Keratinocyte (primary cell): ENCODE measurements at regions not wholly inside any gene's neighbourhood (a gene's known extent, or its start where the extent isn't known, plus 50 kb on each side); places are given as distances from the start of the nearest gene placed in this dataset.

Experiments
- DNase-seq: peaks from one replicate; pipeline ENCODE4 v3.0.0-alpha.2; 2011; ENCODE audit warnings: low read depth, missing footprints, low spot score
- FAIRE-seq: peaks from 2 replicates; lab custom pipeline; 2011; peaks lifted over from hg19 to GRCh38; lab: Jason Lieb, UNC
- H2AFZ ChIP-seq: 2 replicates; pipeline ENCODE4 v1.6.0; 2012; ENCODE audit warnings: low read length, control low read depth, inconsistent platforms; ENCODE audit not compliant: control insufficient read depth
- H3K27ac ChIP-seq: 2 replicates; pipeline ENCODE4 v1.5.1; 2011; ENCODE audit warnings: low read length; ENCODE audit not compliant: control insufficient read depth, insufficient read depth
- H3K27me3 ChIP-seq: 3 replicates; pipeline ENCODE4 v1.6.0; 2011; ENCODE audit warnings: low read length; ENCODE audit not compliant: control insufficient read depth, insufficient read depth; ENCODE audit errors: extremely low read depth
- H3K36me3 ChIP-seq, 2 experiments: 2 replicates in 1 of 2; 3 replicates in 1 of 2; pipeline ENCODE4 v1.5.1; 2011; ENCODE audit warnings: low read length in 2 of 2, mild to moderate bottlenecking in 1 of 2; ENCODE audit not compliant: control insufficient read depth in 2 of 2, insufficient read depth in 2 of 2; ENCODE audit errors: extremely low read depth in 1 of 2
- H3K4me1 ChIP-seq: 3 replicates; pipeline ENCODE4 v1.5.1; 2011; ENCODE audit warnings: low read length; ENCODE audit not compliant: control insufficient read depth, insufficient read depth; ENCODE audit errors: extremely low read depth
- H3K4me2 ChIP-seq: 3 replicates; pipeline ENCODE4 v1.6.0; 2011; ENCODE audit warnings: low read depth, low read length; ENCODE audit not compliant: control insufficient read depth, insufficient read depth; ENCODE audit errors: extremely low read depth
- H3K4me3 ChIP-seq, 3 experiments: fragments of 200-600 bp in 1 of 3; sonication (generic) in 1 of 3; 2 replicates in 2 of 3; 3 replicates in 1 of 3; pipeline ENCODE4 v1.5.1; 2011 to 2016; ENCODE audit warnings: low read length in 3 of 3, mild to moderate bottlenecking in 3 of 3, control low read depth in 2 of 3, inconsistent platforms in 1 of 3, low read depth in 1 of 3, mixed read lengths in 1 of 3, mixed run types in 1 of 3, moderate library complexity in 1 of 3; ENCODE audit not compliant: control insufficient read depth in 2 of 3, insufficient read depth in 2 of 3; ENCODE audit errors: extremely low read depth in 1 of 3
- H3K79me2 ChIP-seq: 2 replicates; pipeline ENCODE4 v1.6.0; 2012; ENCODE audit warnings: low read length; ENCODE audit not compliant: control insufficient read depth, insufficient read depth
- H3K9ac ChIP-seq: 3 replicates; pipeline ENCODE4 v1.6.0; 2011; ENCODE audit warnings: low read length; ENCODE audit not compliant: control insufficient read depth, insufficient read depth; ENCODE audit errors: extremely low read depth
- H3K9me1 ChIP-seq: 3 replicates; pipeline ENCODE4 v1.6.0; 2011; ENCODE audit warnings: low read length; ENCODE audit not compliant: control insufficient read depth, insufficient read depth; ENCODE audit errors: extremely low read depth
- H3K9me3 ChIP-seq: 2 replicates; pipeline ENCODE4 v1.5.1; 2012; ENCODE audit warnings: low read depth, low read length; ENCODE audit not compliant: control insufficient read depth
- H4K20me1 ChIP-seq: 3 replicates; pipeline ENCODE4 v1.6.0; 2011; ENCODE audit warnings: low read length; ENCODE audit not compliant: control insufficient read depth, insufficient read depth; ENCODE audit errors: extremely low read depth
- EZH2 ChIP-seq: IDR thresholded peaks from one replicate; pipeline ENCODE4 v1.6.1; 2012; ENCODE audit warnings: inconsistent platforms, mild to moderate bottlenecking, low read length, moderate library complexity
- dilution Hi-C: fragments of 300-500 bp; cut with MboI; formaldehyde crosslinking; loops from one replicate; pipeline ENCODE4 v1.7.0; 2020; ENCODE audit warnings: low sequenced_read_pairs; ENCODE audit not compliant: extremely low pct_ligation_motif_present
- TF ChIP-seq, protein P1 (sequence below), 3 experiments: IDR thresholded peaks in 1 of 3; conservative IDR thresholded peaks in 1 of 3; optimal IDR thresholded peaks in 1 of 3; 2 replicates in 2 of 3; 3 replicates in 1 of 3; pipeline versions ENCODE3 to v1.5.1; 2011; ENCODE audit warnings: low read length in 3 of 3, mild to moderate bottlenecking in 3 of 3, moderate library complexity in 2 of 3, control low read depth in 1 of 3, inconsistent platforms in 1 of 3; ENCODE audit not compliant: insufficient read depth in 2 of 3; ENCODE audit errors: extremely low read depth in 1 of 3

DNA sequence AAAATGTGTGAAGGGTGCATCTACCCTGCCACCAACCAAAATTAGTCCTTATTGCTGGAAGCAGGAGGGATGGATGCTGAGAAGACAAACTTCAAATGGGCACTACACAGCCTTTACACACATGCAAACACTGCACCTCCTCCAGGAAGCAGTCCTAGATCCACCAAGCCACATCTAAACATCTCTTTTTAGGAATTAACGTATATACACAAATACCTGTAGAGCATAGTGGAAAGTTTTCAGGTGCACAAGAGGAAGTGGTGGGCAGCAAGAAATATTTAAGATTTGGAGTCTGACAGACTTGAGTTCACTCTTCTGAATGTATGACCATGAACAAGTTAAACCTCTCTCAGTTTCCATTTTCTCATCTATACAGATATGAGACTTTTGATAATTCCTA is 456.6 kb upstream of the PROK2 start:
- H3K9me3 ChIP-seq, result no peaks in the 10 kb centered on the region
- H3K9me1 ChIP-seq, result no peaks in the 10 kb centered on the region
- DNase-seq (no peak), FAIRE-seq (no peak)
- no peaks in the 10 kb centered on the region for H3K4me1 ChIP-seq
- TF ChIP-seq, protein P1, sequence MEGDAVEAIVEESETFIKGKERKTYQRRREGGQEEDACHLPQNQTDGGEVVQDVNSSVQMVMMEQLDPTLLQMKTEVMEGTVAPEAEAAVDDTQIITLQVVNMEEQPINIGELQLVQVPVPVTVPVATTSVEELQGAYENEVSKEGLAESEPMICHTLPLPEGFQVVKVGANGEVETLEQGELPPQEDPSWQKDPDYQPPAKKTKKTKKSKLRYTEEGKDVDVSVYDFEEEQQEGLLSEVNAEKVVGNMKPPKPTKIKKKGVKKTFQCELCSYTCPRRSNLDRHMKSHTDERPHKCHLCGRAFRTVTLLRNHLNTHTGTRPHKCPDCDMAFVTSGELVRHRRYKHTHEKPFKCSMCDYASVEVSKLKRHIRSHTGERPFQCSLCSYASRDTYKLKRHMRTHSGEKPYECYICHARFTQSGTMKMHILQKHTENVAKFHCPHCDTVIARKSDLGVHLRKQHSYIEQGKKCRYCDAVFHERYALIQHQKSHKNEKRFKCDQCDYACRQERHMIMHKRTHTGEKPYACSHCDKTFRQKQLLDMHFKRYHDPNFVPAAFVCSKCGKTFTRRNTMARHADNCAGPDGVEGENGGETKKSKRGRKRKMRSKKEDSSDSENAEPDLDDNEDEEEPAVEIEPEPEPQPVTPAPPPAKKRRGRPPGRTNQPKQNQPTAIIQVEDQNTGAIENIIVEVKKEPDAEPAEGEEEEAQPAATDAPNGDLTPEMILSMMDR (optimal IDR thresholded peaks at IDR 0.05 in 1 of 3, IDR thresholded peaks at IDR 0.05 in 1 of 3, conservative IDR thresholded peaks at IDR 0.05 in 1 of 3; ENCODE audit: extremely low read depth in 1 of 3, insufficient read depth in 2 of 3, low read length in 3 of 3), result no peak
- TF ChIP-seq EZH2, result no peak
- H3K36me3 ChIP-seq, result no peaks in the 10 kb centered on the region
- no peaks in the 10 kb centered on the region for H3K79me2 ChIP-seq
- peaks cover 10% of the 10 kb centered on the region for H3K27me3 ChIP-seq
- H3K27ac ChIP-seq, result no peak overlapping the region
- H3K4me3 ChIP-seq, result no peak overlapping the region
- H4K20me1 ChIP-seq, result no peaks in the 10 kb centered on the region
- H3K4me2 ChIP-seq, result no peak overlapping the region
- no peak overlapping the region for H2AFZ ChIP-seq
- no peak overlapping the region for H3K9ac ChIP-seq
- dilution Hi-C loops, result no loop called here

DNA sequence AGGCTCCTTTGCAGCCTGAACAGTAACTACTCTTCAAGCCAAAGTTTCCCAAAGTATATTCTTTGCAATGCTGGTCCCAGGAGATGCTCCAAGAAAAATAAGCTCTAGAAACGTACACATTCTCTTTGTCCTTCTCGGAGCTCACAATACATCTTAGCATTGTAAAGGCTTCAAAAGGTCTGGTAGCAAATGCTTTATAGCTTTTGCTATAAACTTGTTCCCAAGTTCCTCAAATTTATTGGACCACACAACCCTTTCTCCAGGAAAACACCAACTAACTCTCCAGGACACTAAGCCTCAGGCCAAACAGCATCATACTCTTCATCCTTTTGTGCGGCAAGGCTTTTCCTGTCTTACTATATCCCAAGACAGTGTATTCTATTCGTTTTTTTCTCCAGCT is 455.6 kb upstream of the PROK2 start:
- dilution Hi-C loops, result no loop called here
- no peak for FAIRE-seq
- Histone ChIP-seq H2AFZ (no peak overlapping the region), H3K4me3 (no peak overlapping the region), H3K27ac (no peak overlapping the region), H3K9me1 (no peaks in the 10 kb centered on the region), H3K4me2 (no peak overlapping the region), H3K9me3 (no peaks in the 10 kb centered on the region), H3K36me3 (no peaks in the 10 kb centered on the region), H3K27me3 (peaks cover 7% of the 10 kb centered on the region), H4K20me1 (no peaks in the 10 kb centered on the region), H3K9ac (no peak overlapping the region), H3K4me1 (no peaks in the 10 kb centered on the region), H3K79me2 (no peaks in the 10 kb centered on the region)
- no peak for DNase-seq
- TF ChIP-seq EZH2, result no peak
- TF ChIP-seq, protein P1 (optimal IDR thresholded peaks at IDR 0.05 in 1 of 3, IDR thresholded peaks at IDR 0.05 in 1 of 3, conservative IDR thresholded peaks at IDR 0.05 in 1 of 3; ENCODE audit: extremely low read depth in 1 of 3, insufficient read depth in 2 of 3, low read length in 3 of 3), result no peak
